Keratinocyte (primary cell): ENCODE measurements at regions not wholly inside any gene's neighbourhood (a gene's known extent, or its start where the extent isn't known, plus 50 kb on each side); places are given as distances from the start of the nearest gene placed in this dataset.

Source experiments
- EZH2 ChIP-seq: IDR thresholded peaks from one replicate; pipeline ENCODE4 v1.6.1; 2012; ENCODE audit warnings: inconsistent platforms, mild to moderate bottlenecking, low read length, moderate library complexity
- TF ChIP-seq, protein P1 (sequence below), 3 experiments: IDR thresholded peaks in 1 of 3; conservative IDR thresholded peaks in 1 of 3; optimal IDR thresholded peaks in 1 of 3; 2 replicates in 2 of 3; 3 replicates in 1 of 3; pipeline versions ENCODE3 to v1.5.1; 2011; ENCODE audit warnings: low read length in 3 of 3, mild to moderate bottlenecking in 3 of 3, moderate library complexity in 2 of 3, control low read depth in 1 of 3, inconsistent platforms in 1 of 3; ENCODE audit not compliant: insufficient read depth in 2 of 3; ENCODE audit errors: extremely low read depth in 1 of 3

DNA sequence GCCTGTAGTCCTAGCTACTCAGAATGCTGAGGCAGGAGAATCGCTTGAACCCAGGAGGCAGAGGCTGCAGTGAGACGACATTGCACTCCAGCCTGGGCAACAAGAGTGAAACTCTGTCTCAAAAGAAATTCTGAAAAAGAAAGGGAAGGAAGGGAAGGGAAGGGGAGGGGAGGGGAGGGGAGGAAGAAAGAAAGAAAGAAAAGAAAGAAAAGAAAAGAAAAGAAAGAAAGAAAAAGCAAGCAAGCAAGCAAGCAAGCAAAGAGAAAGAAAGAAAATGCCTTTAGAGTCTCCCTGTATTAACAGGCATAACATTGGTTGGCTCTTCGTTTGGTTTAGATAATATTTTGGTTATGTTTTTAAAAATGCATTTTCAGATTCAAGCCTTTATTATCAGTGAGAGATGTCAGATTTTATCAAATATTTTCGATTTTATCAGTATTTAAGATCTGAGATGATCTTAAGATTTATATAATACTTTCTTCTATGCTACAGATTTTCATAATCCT lies 281.1 kb downstream of the NPIPA8 start:
- TF ChIP-seq, protein P1, sequence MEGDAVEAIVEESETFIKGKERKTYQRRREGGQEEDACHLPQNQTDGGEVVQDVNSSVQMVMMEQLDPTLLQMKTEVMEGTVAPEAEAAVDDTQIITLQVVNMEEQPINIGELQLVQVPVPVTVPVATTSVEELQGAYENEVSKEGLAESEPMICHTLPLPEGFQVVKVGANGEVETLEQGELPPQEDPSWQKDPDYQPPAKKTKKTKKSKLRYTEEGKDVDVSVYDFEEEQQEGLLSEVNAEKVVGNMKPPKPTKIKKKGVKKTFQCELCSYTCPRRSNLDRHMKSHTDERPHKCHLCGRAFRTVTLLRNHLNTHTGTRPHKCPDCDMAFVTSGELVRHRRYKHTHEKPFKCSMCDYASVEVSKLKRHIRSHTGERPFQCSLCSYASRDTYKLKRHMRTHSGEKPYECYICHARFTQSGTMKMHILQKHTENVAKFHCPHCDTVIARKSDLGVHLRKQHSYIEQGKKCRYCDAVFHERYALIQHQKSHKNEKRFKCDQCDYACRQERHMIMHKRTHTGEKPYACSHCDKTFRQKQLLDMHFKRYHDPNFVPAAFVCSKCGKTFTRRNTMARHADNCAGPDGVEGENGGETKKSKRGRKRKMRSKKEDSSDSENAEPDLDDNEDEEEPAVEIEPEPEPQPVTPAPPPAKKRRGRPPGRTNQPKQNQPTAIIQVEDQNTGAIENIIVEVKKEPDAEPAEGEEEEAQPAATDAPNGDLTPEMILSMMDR (optimal IDR thresholded peaks at IDR 0.05 in 1 of 3, IDR thresholded peaks at IDR 0.05 in 1 of 3, conservative IDR thresholded peaks at IDR 0.05 in 1 of 3; ENCODE audit: extremely low read depth in 1 of 3, insufficient read depth in 2 of 3, low read length in 3 of 3), result no peak
- TF ChIP-seq EZH2, result no peak
